GM06990 (cell line): ENCODE measurements at regions not wholly inside any gene's neighbourhood (a gene's known extent, or its start where the extent isn't known, plus 50 kb on each side); places are given as distances from the start of the nearest gene placed in this dataset.

ENCODE experiments used
- DNase-seq: peaks from one replicate; pipeline ENCODE4 v3.0.0-alpha.2; 2011; ENCODE audit not compliant: insufficient read length; ENCODE audit errors: extremely low read depth
- H3K27me3 ChIP-seq: replicated peaks from 2 replicates; pipeline ENCODE4 v1.6.0; 2011; ENCODE audit warnings: low read length; ENCODE audit not compliant: control insufficient read depth, insufficient read depth
- H3K36me3 ChIP-seq: 2 replicates; pipeline ENCODE4 v1.5.1; 2011; ENCODE audit warnings: low read length; ENCODE audit not compliant: control insufficient read depth, insufficient read depth
- H3K4me3 ChIP-seq: replicated peaks from 2 replicates; pipeline ENCODE4 v1.5.1; 2011; ENCODE audit warnings: low read depth, mild to moderate bottlenecking, control low read depth, low read length
- CTCF ChIP-seq: IDR thresholded peaks from 2 replicates; pipeline ENCODE4 v1.5.1; 2011; ENCODE audit warnings: low read length, control low read depth, mild to moderate bottlenecking, inconsistent platforms; ENCODE audit not compliant: insufficient read depth, poor library complexity, severe bottlenecking

GRCh38 chr10:57807906-57808305 lies 459.8 kb downstream of the IPMK start:
- Histone ChIP-seq H3K27me3 (no peaks in the 10 kb centered on the region), H3K36me3 (no peaks in the 10 kb centered on the region), H3K4me3 (no peak overlapping the region)
- DNase-seq = no peak
- no peak for TF ChIP-seq CTCF

- Histone ChIP-seq H3K36me3 (no peaks in the 10 kb centered on the region), H3K27me3 (no peaks in the 10 kb centered on the region), H3K4me3 (no peak overlapping the region)
- no peak for DNase-seq
- TF ChIP-seq CTCF = no peak
These were observed 461.0 kb downstream of the IPMK start for GRCh38 chr10:57806675-57807074.

- no peak overlapping the region for H3K4me3 ChIP-seq
- no peak for DNase-seq
- H3K27me3 ChIP-seq = no peaks in the 10 kb centered on the region
- TF ChIP-seq CTCF = no peak
- H3K36me3 ChIP-seq = no peaks in the 10 kb centered on the region
These were observed 468.1 kb downstream of the IPMK start for GRCh38 chr10:57799625-57800024.

GRCh38 chr10:57798830-57799229 lies 468.9 kb downstream of the IPMK start:
- Histone ChIP-seq H3K4me3 (no peak overlapping the region), H3K27me3 (no peaks in the 10 kb centered on the region), H3K36me3 (no peaks in the 10 kb centered on the region)
- DNase-seq = no peak
- TF ChIP-seq CTCF = no peak

- DNase-seq = no peak
- Histone ChIP-seq H3K4me3 (no peak overlapping the region), H3K27me3 (no peaks in the 10 kb centered on the region), H3K36me3 (no peaks in the 10 kb centered on the region)
- TF ChIP-seq CTCF = no peak
These were observed 476.1 kb downstream of the IPMK start for GRCh38 chr10:57791546-57791945.

GRCh38 chr10:57790703-57791102 lies 477.0 kb downstream of the IPMK start:
- Histone ChIP-seq H3K4me3 (no peak overlapping the region), H3K36me3 (no peaks in the 10 kb centered on the region), H3K27me3 (no peaks in the 10 kb centered on the region)
- DNase-seq = no peak
- TF ChIP-seq CTCF = no peak
